Activated naive CD8-positive, alpha-beta T cell treated with anti-CD3 and anti-CD28 coated beads for 36 hours (primary cell): ENCODE measurements at regions not wholly inside any gene's neighbourhood (a gene's known extent, or its start where the extent isn't known, plus 50 kb on each side); places are given as distances from the start of the nearest gene placed in this dataset.
"Not testable (repeated sequence)": the region's sequence is repeated elsewhere in the genome, so short reads cannot be mapped to it uniquely, and the experiment has no call there.

Experiments used
- DNase-seq: peaks from one replicate; pipeline ENCODE4 v3.0.0; 2021
- H3K27ac Mint-ChIP-seq: one replicate; pipeline ENCODE4 v1.8.0; 2022; ENCODE audit warnings: mild to moderate bottlenecking, moderate library complexity, mixed read lengths
- H3K27me3 Mint-ChIP-seq: one replicate; pipeline ENCODE4 v1.8.0; 2022; ENCODE audit warnings: mild to moderate bottlenecking, mixed read lengths
- H3K36me3 Mint-ChIP-seq: one replicate; pipeline ENCODE4 v1.8.0; 2021; ENCODE audit warnings: mild to moderate bottlenecking, mixed read lengths
- H3K4me1 Mint-ChIP-seq: one replicate; pipeline ENCODE4 v1.8.0; 2021; ENCODE audit warnings: mixed read lengths
- H3K4me3 Mint-ChIP-seq: one replicate; pipeline ENCODE4 v1.8.0; 2022; ENCODE audit warnings: mild to moderate bottlenecking, moderate library complexity, mixed read lengths
- H3K9me3 Mint-ChIP-seq: one replicate; pipeline ENCODE4 v1.8.0; 2022; ENCODE audit warnings: mixed read lengths

DNA sequence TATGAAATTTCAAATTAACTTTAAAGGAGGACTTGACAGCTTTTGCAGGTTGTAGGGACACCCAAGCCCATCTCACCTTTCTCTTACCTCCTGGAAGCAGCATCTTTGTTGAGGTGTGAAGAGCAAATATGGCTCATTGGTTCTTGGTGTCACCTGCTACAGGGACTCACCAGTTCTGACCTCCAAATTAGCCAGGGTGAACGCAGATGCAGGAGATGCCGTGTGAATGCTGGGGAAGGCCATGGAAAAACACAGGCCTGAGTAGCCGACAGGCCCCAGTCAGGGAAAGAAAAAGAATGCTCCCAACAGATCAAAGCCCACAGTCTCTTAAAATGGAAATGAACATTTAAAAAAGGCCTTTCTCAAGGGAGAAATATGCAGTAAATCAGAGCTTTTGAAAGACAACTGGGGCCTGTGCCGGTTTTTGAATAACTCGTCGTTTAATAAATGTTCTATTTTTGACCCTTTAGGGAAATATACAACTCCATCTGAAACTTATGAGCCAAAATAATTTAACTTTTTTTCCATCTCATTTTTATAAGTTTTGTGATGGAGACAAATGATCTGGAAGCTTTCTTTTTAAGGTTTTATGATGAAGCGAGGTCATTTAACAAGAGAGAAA is 167.5 kb downstream of the CD83 start:
- Mint-ChIP-seq H3K4me3 (no peak overlapping the region), H3K36me3 (no peaks in the 10 kb centered on the region), H3K4me1 (peaks cover 4% of the 10 kb centered on the region), H3K27ac (no peak overlapping the region), H3K27me3 (no peaks in the 10 kb centered on the region), H3K9me3 (peaks cover 3% of the 10 kb centered on the region)
- DNase-seq = no peak

GRCh38 chr6:14286144-14286543 is 168.6 kb downstream of the CD83 start:
- H3K27ac Mint-ChIP-seq = no peak overlapping the region

DNA sequence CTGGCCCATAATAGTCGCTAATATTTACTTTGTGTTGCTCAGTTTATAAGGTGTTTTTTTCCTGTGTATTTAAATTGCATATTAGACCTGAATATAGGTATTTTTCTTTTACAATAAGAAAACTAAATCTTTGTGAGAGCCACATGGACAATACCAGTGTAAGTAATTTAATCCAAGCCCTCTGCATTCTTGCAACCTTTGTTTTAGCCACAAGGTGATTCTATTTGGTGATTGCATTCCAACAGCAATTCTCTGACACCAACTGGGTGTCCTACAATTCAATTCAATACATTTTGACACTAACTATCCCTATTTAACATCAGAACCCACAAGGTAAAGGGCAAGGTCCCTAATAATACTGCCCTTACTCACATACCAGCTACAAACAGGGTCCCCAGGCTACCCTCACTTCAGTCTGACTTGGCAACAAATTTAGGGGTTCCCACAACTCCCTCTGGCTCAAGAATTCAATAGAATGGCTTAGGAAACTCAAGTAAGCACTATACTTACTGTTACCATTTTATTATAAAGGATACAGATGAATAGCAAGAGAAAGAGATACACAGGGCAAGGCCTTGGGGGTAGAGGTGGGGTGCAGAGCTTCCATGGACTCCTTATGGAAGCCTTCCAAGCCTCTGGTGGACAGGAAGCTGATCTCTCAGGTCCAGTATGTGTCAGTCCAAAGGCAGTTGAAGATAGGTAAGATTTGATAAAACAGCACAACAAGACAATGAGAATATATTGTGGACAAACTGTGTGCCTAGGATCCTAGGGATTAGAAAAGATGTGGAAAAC is 169.3 kb downstream of the CD83 start:
- Mint-ChIP-seq H3K27me3 (no peaks in the 10 kb centered on the region), H3K27ac (no peak overlapping the region), H3K36me3 (no peaks in the 10 kb centered on the region), H3K4me3 (no peak overlapping the region), H3K4me1 (peaks cover 14% of the 10 kb centered on the region), H3K9me3 (peaks cover 3% of the 10 kb centered on the region)
- no peak for DNase-seq

More at GRCh38 chr6:14286144-14286543, 168.6 kb downstream of the CD83 start:
- H3K27me3 Mint-ChIP-seq = no peaks in the 10 kb centered on the region
- no peak for DNase-seq
- H3K9me3 Mint-ChIP-seq = peaks cover 3% of the 10 kb centered on the region
- no peaks in the 10 kb centered on the region for H3K36me3 Mint-ChIP-seq
- peaks cover 14% of the 10 kb centered on the region for H3K4me1 Mint-ChIP-seq
- no peak overlapping the region for H3K4me3 Mint-ChIP-seq

- no peak for DNase-seq
- no peak overlapping the region for H3K27ac Mint-ChIP-seq
- H3K4me3 Mint-ChIP-seq = no peak overlapping the region
- no peaks in the 10 kb centered on the region for H3K27me3 Mint-ChIP-seq
- peaks cover 3% of the 10 kb centered on the region for H3K9me3 Mint-ChIP-seq
- H3K36me3 Mint-ChIP-seq = no peaks in the 10 kb centered on the region
- H3K4me1 Mint-ChIP-seq = peaks cover 14% of the 10 kb centered on the region
These were observed 170.1 kb downstream of the CD83 start for GRCh38 chr6:14287707-14288106.

DNA sequence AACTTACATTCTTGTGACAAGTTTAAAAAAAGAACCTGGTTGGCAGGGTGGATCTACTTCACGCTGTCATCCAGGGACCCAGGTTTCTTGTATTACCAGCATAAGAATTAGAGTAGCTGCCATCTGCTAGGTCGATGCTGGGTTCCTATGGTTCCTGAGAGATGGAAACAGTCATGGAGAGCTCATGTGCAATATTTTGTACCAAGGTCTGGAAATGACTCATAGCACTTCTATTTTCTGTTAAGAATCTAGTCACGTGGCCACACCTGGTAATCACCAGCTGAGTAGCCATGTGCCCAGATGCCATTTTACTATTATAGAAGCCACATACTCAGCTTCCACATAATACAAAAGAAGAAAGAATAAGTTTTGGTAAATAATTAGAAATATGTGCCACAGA is 171.3 kb downstream of the CD83 start:
- peaks cover 3% of the 10 kb centered on the region for H3K9me3 Mint-ChIP-seq
- no peak overlapping the region for H3K4me3 Mint-ChIP-seq
- H3K27ac Mint-ChIP-seq = no peak overlapping the region
- H3K36me3 Mint-ChIP-seq = no peaks in the 10 kb centered on the region
- H3K27me3 Mint-ChIP-seq = no peaks in the 10 kb centered on the region
- H3K4me1 Mint-ChIP-seq = peaks cover 14% of the 10 kb centered on the region
- no peak for DNase-seq

GRCh38 chr6:14290041-14290771 is 172.6 kb downstream of the CD83 start:
- Mint-ChIP-seq H3K4me1 (peaks cover 14% of the 10 kb centered on the region), H3K27me3 (no peaks in the 10 kb centered on the region), H3K36me3 (no peaks in the 10 kb centered on the region), H3K9me3 (peaks cover 3% of the 10 kb centered on the region), H3K4me3 (no peak overlapping the region), H3K27ac (no peak overlapping the region)
- DNase-seq = no peak

- H3K27me3 Mint-ChIP-seq = no peaks in the 10 kb centered on the region
- no peak for DNase-seq
- H3K4me1 Mint-ChIP-seq = peaks cover 14% of the 10 kb centered on the region
- H3K4me3 Mint-ChIP-seq = no peak overlapping the region
- peaks cover 3% of the 10 kb centered on the region for H3K9me3 Mint-ChIP-seq
- no peak overlapping the region for H3K27ac Mint-ChIP-seq
- H3K36me3 Mint-ChIP-seq = no peaks in the 10 kb centered on the region
These were observed 173.3 kb downstream of the CD83 start for GRCh38 chr6:14290772-14291330.

- H3K4me3 Mint-ChIP-seq = no peak overlapping the region
- H3K36me3 Mint-ChIP-seq = no peaks in the 10 kb centered on the region
- no peak for DNase-seq
- no peaks in the 10 kb centered on the region for H3K27me3 Mint-ChIP-seq
- peaks cover 14% of the 10 kb centered on the region for H3K4me1 Mint-ChIP-seq
- H3K9me3 Mint-ChIP-seq = peaks cover 3% of the 10 kb centered on the region
- no peak overlapping the region for H3K27ac Mint-ChIP-seq
These were observed 173.8 kb downstream of the CD83 start for GRCh38 chr6:14291331-14291730.

- no peak overlapping the region for H3K27ac Mint-ChIP-seq
- H3K9me3 Mint-ChIP-seq = peaks cover 3% of the 10 kb centered on the region
- H3K4me3 Mint-ChIP-seq = no peak overlapping the region
- peaks cover 14% of the 10 kb centered on the region for H3K4me1 Mint-ChIP-seq
- H3K36me3 Mint-ChIP-seq = no peaks in the 10 kb centered on the region
- DNase-seq = no peak
- H3K27me3 Mint-ChIP-seq = no peaks in the 10 kb centered on the region
These were observed 174.5 kb downstream of the CD83 start for GRCh38 chr6:14292119-14292518.

DNA sequence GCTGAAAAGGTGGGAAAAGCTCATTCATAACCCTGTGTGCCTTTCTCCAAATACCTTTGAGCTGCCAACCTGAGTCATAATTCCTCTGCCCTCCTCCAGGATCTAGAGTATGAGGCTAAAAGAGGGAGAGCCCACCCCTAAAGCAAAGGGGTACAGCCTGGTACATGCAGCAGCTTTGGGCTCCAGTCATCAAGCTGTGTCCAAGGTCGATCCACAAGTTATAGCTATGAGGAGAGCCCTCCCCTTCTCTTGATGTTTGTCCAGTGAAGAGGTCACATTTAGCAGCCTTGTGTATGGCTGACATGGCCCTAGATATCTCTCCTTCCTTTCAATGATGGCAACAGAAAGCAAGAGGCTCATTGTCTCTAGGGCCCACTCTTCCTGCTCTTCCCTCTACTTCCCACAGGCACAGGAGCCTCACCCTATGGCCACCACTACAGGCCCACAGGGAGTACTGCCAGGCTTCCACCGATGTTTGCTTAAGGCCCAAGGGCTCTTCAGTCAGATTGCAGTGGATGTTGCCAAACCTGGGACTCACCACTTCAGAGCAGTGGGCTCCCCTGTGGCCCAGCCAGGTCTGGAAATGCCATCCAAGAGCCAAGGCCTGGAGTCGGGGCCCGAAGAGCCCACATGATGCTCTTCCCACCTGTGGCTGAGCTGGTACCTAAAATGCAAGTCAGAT is 176.8 kb downstream of the CD83 start:
- Mint-ChIP-seq H3K36me3 (no peaks in the 10 kb centered on the region), H3K4me1 (peaks cover 14% of the 10 kb centered on the region), H3K27me3 (no peaks in the 10 kb centered on the region), H3K4me3 (no peak overlapping the region), H3K9me3 (no peaks in the 10 kb centered on the region), H3K27ac (no peak overlapping the region)
- DNase-seq = no peak

DNA sequence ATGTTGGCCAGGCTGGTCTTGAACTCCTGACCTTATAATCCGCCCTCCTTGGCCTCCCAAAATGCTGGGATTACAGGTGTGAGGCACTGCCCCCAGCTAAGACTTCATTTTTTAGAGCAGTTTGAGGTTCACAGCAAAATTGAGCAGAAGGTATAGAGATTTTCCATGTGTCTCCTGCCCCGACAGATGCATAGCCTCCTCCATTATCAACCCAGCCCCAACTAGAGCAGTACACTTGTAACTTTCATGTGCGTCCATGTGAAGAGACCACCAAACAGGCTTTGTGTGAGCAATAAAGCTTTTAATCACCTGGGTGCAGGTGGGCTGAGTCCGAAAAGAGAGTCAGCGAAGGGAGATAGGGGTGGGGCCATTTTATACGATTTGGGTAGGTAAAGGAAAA is 179.1 kb downstream of the CD83 start:
- not testable (repeated sequence) for H3K9me3 Mint-ChIP-seq

DNA sequence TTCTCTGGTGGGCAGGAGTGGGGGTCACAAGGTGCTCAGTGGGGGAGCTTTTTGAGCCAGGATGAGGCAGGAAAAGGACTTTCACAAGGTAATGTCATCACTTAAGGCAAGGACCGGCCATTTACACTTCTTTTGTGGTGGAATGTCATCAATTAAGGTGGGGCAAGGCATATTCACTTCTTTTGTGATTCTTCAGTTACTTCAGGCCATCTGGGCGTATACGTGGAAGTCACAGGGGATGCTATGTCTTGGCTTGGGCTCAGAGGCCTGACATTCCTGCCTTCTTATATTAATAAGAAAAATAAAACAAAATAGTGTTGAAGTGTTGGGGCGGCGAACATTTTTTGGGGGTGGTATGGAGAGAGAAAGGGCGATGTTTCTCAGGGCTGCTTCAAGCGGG is 179.5 kb downstream of the CD83 start:
- H3K4me3 Mint-ChIP-seq, H3K9me3 Mint-ChIP-seq, H3K27ac Mint-ChIP-seq, H3K27me3 Mint-ChIP-seq, H3K36me3 Mint-ChIP-seq, DNase-seq, H3K4me1 Mint-ChIP-seq: not testable (repeated sequence)

More for the DNA sequence above, 179.1 kb downstream of the CD83 start:
- not testable (repeated sequence) for H3K27ac Mint-ChIP-seq, DNase-seq, H3K36me3 Mint-ChIP-seq, H3K27me3 Mint-ChIP-seq, H3K4me3 Mint-ChIP-seq, H3K4me1 Mint-ChIP-seq

DNA sequence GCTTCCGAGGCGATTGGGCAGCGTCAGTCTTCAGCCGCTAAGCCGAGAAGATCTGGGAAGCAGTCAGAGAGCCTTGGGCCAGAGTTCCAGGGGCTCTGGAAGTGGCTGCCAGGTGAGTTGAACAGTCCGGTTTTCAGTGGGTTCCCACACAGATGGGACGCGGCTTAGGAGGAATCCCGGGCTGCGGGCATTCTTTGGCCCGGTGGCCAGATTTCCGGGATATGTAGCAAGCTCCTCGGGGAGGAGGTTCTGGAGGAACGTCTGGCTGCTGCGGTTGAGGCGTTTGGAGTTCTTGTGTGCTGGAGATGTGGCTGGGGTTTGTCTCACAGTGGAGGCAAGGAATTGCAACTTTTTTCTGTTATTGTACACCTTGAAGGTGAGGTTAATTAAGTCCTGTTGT is 182.6 kb downstream of the CD83 start:
- H3K36me3 Mint-ChIP-seq, H3K9me3 Mint-ChIP-seq, H3K27ac Mint-ChIP-seq, DNase-seq, H3K27me3 Mint-ChIP-seq, H3K4me1 Mint-ChIP-seq, H3K4me3 Mint-ChIP-seq: not testable (repeated sequence)

- H3K27ac Mint-ChIP-seq, H3K4me3 Mint-ChIP-seq, H3K9me3 Mint-ChIP-seq, DNase-seq, H3K4me1 Mint-ChIP-seq, H3K27me3 Mint-ChIP-seq, H3K36me3 Mint-ChIP-seq: not testable (repeated sequence)
These were observed 183.1 kb downstream of the CD83 start for GRCh38 chr6:14300721-14301120.

DNA sequence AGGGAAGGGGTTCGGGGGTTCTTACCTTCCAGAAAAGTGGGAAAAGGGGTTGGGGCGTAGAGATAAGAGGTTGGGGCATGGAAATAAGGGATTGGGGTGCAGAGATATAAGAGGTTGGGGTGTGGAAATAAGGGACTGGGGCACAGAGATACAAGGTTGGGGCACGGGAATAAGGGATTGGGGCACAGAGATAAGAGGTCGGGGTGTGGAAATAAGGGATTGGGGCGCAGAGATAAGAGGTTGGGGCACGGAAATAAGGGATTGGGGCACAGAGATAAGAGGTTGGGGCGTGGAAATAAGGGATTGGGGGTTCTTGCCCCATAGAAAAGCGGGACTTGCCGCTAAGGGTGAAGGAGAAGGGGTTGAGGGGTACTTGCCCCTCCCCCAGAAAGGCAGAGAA is 183.9 kb downstream of the CD83 start:
- not testable (repeated sequence) for H3K27ac Mint-ChIP-seq, H3K4me1 Mint-ChIP-seq, H3K27me3 Mint-ChIP-seq, DNase-seq, H3K36me3 Mint-ChIP-seq, H3K9me3 Mint-ChIP-seq, H3K4me3 Mint-ChIP-seq
